ENCODE measurements at regions not wholly inside any gene's neighbourhood (a gene's known extent, or its start where the extent isn't known, plus 50 kb on each side); places are given as distances from the start of the nearest gene placed in this dataset.

DNA sequence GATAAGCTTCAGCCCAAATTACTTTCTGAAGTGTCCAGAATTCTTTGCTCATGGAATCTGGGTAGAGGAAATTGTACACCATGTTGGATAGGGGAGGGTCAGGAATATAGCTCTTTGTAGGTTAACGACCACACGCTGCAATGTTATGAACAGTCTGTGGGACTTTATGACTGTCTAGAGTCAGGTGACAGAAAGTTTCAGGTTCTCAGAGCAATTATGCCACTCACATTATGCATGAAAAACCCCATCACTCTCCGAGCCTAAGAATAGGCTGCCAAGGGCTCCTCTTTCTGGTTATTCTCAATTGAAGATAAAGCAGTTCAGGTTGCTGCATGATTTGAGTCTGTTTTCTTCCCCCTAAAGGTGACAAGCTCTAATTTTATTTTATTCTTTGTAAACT, 430.9 kb downstream of the ATP23 start:
- TF ChIP-seq, protein P1, sequence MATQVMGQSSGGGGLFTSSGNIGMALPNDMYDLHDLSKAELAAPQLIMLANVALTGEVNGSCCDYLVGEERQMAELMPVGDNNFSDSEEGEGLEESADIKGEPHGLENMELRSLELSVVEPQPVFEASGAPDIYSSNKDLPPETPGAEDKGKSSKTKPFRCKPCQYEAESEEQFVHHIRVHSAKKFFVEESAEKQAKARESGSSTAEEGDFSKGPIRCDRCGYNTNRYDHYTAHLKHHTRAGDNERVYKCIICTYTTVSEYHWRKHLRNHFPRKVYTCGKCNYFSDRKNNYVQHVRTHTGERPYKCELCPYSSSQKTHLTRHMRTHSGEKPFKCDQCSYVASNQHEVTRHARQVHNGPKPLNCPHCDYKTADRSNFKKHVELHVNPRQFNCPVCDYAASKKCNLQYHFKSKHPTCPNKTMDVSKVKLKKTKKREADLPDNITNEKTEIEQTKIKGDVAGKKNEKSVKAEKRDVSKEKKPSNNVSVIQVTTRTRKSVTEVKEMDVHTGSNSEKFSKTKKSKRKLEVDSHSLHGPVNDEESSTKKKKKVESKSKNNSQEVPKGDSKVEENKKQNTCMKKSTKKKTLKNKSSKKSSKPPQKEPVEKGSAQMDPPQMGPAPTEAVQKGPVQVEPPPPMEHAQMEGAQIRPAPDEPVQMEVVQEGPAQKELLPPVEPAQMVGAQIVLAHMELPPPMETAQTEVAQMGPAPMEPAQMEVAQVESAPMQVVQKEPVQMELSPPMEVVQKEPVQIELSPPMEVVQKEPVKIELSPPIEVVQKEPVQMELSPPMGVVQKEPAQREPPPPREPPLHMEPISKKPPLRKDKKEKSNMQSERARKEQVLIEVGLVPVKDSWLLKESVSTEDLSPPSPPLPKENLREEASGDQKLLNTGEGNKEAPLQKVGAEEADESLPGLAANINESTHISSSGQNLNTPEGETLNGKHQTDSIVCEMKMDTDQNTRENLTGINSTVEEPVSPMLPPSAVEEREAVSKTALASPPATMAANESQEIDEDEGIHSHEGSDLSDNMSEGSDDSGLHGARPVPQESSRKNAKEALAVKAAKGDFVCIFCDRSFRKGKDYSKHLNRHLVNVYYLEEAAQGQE (IDR thresholded peaks at IDR 0.05; ENCODE audit: insufficient read depth in 1 of 2, low read depth in 2 of 2, low read length in 1 of 2), result no peak
- TF ChIP-seq, protein P2, sequence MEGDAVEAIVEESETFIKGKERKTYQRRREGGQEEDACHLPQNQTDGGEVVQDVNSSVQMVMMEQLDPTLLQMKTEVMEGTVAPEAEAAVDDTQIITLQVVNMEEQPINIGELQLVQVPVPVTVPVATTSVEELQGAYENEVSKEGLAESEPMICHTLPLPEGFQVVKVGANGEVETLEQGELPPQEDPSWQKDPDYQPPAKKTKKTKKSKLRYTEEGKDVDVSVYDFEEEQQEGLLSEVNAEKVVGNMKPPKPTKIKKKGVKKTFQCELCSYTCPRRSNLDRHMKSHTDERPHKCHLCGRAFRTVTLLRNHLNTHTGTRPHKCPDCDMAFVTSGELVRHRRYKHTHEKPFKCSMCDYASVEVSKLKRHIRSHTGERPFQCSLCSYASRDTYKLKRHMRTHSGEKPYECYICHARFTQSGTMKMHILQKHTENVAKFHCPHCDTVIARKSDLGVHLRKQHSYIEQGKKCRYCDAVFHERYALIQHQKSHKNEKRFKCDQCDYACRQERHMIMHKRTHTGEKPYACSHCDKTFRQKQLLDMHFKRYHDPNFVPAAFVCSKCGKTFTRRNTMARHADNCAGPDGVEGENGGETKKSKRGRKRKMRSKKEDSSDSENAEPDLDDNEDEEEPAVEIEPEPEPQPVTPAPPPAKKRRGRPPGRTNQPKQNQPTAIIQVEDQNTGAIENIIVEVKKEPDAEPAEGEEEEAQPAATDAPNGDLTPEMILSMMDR (IDR thresholded peaks at IDR 0.05), result no peak

Measured in Panc1 (cell line).